Fibroblast of lung (primary cell): ENCODE measurements at regions not wholly inside any gene's neighbourhood (a gene's known extent, or its start where the extent isn't known, plus 50 kb on each side); places are given as distances from the start of the nearest gene placed in this dataset.

Experiments used
- DNase-seq, 2 donors: peaks; one replicate each; pipeline versions ENCODE4 v3.0.0 to v3.0.0-alpha.2; 2010; ENCODE audit warnings: low read depth in 2 of 2
- H2AFZ ChIP-seq: 2 replicates; pipeline ENCODE4 v1.5.1; 2012; ENCODE audit warnings: low read length, control low read depth, inconsistent platforms
- H3K27ac ChIP-seq: 2 replicates; pipeline ENCODE4 v1.5.1; 2011; ENCODE audit warnings: low read length, control low read depth; ENCODE audit not compliant: insufficient read depth
- H3K27me3 ChIP-seq: 2 replicates; pipeline ENCODE4 v1.5.1; 2011; ENCODE audit warnings: mild to moderate bottlenecking, low read length; ENCODE audit not compliant: control insufficient read depth, insufficient read depth
- H3K36me3 ChIP-seq: 2 replicates; pipeline ENCODE4 v1.5.1; 2011; ENCODE audit warnings: low read length; ENCODE audit not compliant: control insufficient read depth, insufficient read depth
- H3K4me1 ChIP-seq: 2 replicates; pipeline ENCODE4 v1.5.1; 2011; ENCODE audit warnings: low read length; ENCODE audit not compliant: control insufficient read depth, insufficient read depth; ENCODE audit errors: extremely low read depth
- H3K4me2 ChIP-seq: 2 replicates; pipeline ENCODE4 v1.5.1; 2011; ENCODE audit warnings: low read length, control low read depth; ENCODE audit not compliant: insufficient read depth; ENCODE audit errors: extremely low read depth
- H3K4me3 ChIP-seq, 4 experiments: fragments of 200-600 bp in 1 of 4; sonication (generic) in 1 of 4; replicated peaks in 1 of 4; 2 replicates each; pipeline ENCODE4 v1.5.1; 2011 to 2016; ENCODE audit warnings: low read length in 4 of 4, low read depth in 3 of 4, mild to moderate bottlenecking in 3 of 4, control low read depth in 2 of 4, inconsistent platforms in 1 of 4, mixed read lengths in 1 of 4; ENCODE audit not compliant: insufficient read depth in 1 of 4; ENCODE audit errors: control extremely low read depth in 1 of 4
- H3K79me2 ChIP-seq: 2 replicates; pipeline ENCODE4 v1.5.1; 2012; ENCODE audit warnings: mild to moderate bottlenecking, low read length, inconsistent platforms; ENCODE audit not compliant: control insufficient read depth, insufficient read depth
- H3K9ac ChIP-seq: 2 replicates; pipeline ENCODE4 v1.5.1; 2011; ENCODE audit warnings: mild to moderate bottlenecking, low read length, control low read depth; ENCODE audit not compliant: insufficient read depth
- H3K9me3 ChIP-seq: 2 replicates; pipeline ENCODE4 v1.5.1; 2012; ENCODE audit warnings: low read depth, low read length; ENCODE audit not compliant: control insufficient read depth, insufficient read depth
- H4K20me1 ChIP-seq: 2 replicates; pipeline ENCODE4 v1.5.1; 2011; ENCODE audit warnings: low read length; ENCODE audit not compliant: control insufficient read depth, insufficient read depth; ENCODE audit errors: extremely low read depth
- CTCF ChIP-seq, 2 donors: IDR thresholded peaks in 1 of 2; conservative IDR thresholded peaks in 1 of 2; 1 replicate in 1 of 2; 2 replicates in 1 of 2; pipeline ENCODE4 v1.5.1; 2011 to 2012; ENCODE audit warnings: low read length in 2 of 2, control low read depth in 1 of 2, inconsistent platforms in 1 of 2, low read depth in 1 of 2, mild to moderate bottlenecking in 1 of 2
- EZH2 ChIP-seq: IDR thresholded peaks from 2 replicates; pipeline ENCODE4 v1.5.1; 2012; ENCODE audit warnings: low read length, control low read depth, mild to moderate bottlenecking; ENCODE audit errors: missing control alignments

DNA sequence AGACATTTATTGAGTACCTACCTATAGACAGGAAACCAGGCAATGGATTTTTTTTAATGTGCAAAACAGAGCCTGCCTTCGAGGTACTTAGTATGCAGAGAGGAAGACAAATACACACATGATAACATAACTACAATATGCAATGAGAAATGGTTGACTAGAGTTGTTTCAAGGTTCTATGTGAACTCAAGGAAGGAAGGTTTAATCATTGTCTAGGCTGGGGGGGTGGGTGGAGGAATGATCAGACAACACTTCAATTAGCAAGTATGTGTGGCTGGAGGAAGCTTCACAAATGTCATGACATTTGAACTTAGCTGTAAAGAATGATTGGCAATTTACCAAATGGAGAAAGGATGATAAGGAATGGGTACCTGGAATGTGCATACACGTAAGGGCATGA, 985.3 kb downstream of the FLRT2 start:
- no peak for DNase-seq

GRCh38 chr14:86513564-86513963, 983.6 kb downstream of the FLRT2 start:
- H3K4me1 ChIP-seq, result no peaks in the 10 kb centered on the region
- H3K27ac ChIP-seq, result no peak overlapping the region
- H3K27me3 ChIP-seq, result no peaks in the 10 kb centered on the region
- no peaks in the 10 kb centered on the region for H4K20me1 ChIP-seq
- no peak overlapping the region for H3K9ac ChIP-seq
- no peak overlapping the region for H2AFZ ChIP-seq
- no peak overlapping the region for H3K4me3 ChIP-seq
- no peak overlapping the region for H3K4me2 ChIP-seq
- H3K9me3 ChIP-seq, result no peaks in the 10 kb centered on the region
- no peaks in the 10 kb centered on the region for H3K36me3 ChIP-seq
- H3K79me2 ChIP-seq, result no peaks in the 10 kb centered on the region
- no peak for DNase-seq
- TF ChIP-seq CTCF (conservative IDR thresholded peaks at IDR 0.05 in 1 of 2, IDR thresholded peaks at IDR 0.05 in 1 of 2; ENCODE audit: low read depth in 1 of 2, low read length in 2 of 2) (no peak), EZH2 (no peak)

More for the DNA sequence above, 985.3 kb downstream of the FLRT2 start:
- Histone ChIP-seq H3K79me2 (no peaks in the 10 kb centered on the region), H3K36me3 (no peaks in the 10 kb centered on the region), H3K27ac (no peak overlapping the region), H3K27me3 (no peaks in the 10 kb centered on the region), H3K4me3 (no peak overlapping the region), H3K9ac (no peak overlapping the region), H2AFZ (no peak overlapping the region), H3K4me2 (no peak overlapping the region), H3K4me1 (no peaks in the 10 kb centered on the region), H4K20me1 (no peaks in the 10 kb centered on the region), H3K9me3 (no peaks in the 10 kb centered on the region)
- TF ChIP-seq CTCF (conservative IDR thresholded peaks at IDR 0.05 in 1 of 2, IDR thresholded peaks at IDR 0.05 in 1 of 2; ENCODE audit: low read depth in 1 of 2, low read length in 2 of 2) (no peak), EZH2 (no peak)

DNA sequence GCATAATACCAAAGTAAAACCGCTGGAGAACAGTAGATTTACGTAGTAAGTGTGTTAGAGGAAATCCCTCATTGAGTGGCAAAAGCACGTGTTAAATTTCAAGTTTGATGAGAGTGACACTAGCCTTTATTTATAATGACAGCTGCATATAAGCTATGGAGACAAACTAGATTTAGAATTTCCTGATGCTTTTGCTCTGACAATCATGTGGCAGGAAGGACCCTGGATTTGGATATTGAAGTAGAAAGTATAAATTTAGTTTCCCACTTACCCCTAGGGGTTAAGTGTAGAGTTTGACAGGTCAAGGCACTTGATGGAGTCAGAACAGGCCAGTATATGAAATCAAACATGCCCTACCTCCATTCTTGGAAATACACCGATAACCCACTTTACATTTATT, 983.1 kb downstream of the FLRT2 start:
- H3K27me3 ChIP-seq, result no peaks in the 10 kb centered on the region
- H3K9me3 ChIP-seq, result no peaks in the 10 kb centered on the region
- no peaks in the 10 kb centered on the region for H3K36me3 ChIP-seq
- H3K4me2 ChIP-seq, result no peak overlapping the region
- no peaks in the 10 kb centered on the region for H4K20me1 ChIP-seq
- no peak overlapping the region for H2AFZ ChIP-seq
- H3K9ac ChIP-seq, result no peak overlapping the region
- no peak for DNase-seq
- no peak overlapping the region for H3K27ac ChIP-seq
- TF ChIP-seq EZH2 (no peak), CTCF (conservative IDR thresholded peaks at IDR 0.05 in 1 of 2, IDR thresholded peaks at IDR 0.05 in 1 of 2; ENCODE audit: low read depth in 1 of 2, low read length in 2 of 2) (no peak)
- no peak overlapping the region for H3K4me3 ChIP-seq
- H3K4me1 ChIP-seq, result no peaks in the 10 kb centered on the region
- no peaks in the 10 kb centered on the region for H3K79me2 ChIP-seq
